Colonic mucosa (tissue), 4 donors: ENCODE measurements at regions not wholly inside any gene's neighbourhood (a gene's known extent, or its start where the extent isn't known, plus 50 kb on each side); places are given as distances from the start of the nearest gene placed in this dataset.

Source experiments
- DNase-seq: peaks from one replicate; pipeline ENCODE4 v3.0.0-alpha.2; 2020
- H3K27ac ChIP-seq: fragments of 200-600 bp; one replicate; pipeline ENCODE4 v1.8.0; 2021
- H3K27me3 ChIP-seq: fragments of 200-600 bp; one replicate; pipeline ENCODE4 v1.8.0; 2021
- H3K36me3 ChIP-seq: fragments of 200-600 bp; one replicate; pipeline ENCODE4 v1.8.0; 2021
- H3K4me1 ChIP-seq: fragments of 200-600 bp; one replicate; pipeline ENCODE4 v1.8.0; 2021; ENCODE audit warnings: mild to moderate bottlenecking
- H3K4me3 ChIP-seq: fragments of 200-600 bp; one replicate; pipeline ENCODE4 v1.8.0; 2021
- H3K9ac ChIP-seq, 2 donors: one replicate each; pipeline ENCODE4 v1.7.0; 2013; ENCODE audit warnings: control low read depth in 2 of 2, low read depth in 2 of 2, low read length in 2 of 2
- H3K9me3 ChIP-seq: fragments of 200-600 bp; one replicate; pipeline ENCODE4 v1.8.0; 2021
- intact Hi-C: fragments of 100-400 bp; cut with DNase I; formaldehyde crosslinking; loops from one replicate; pipeline ENCODE4 v1.14.1; 2022
- TF ChIP-seq, protein P1 (sequence below): fragments of 200-600 bp; IDR thresholded peaks from one replicate; pipeline ENCODE4 v1.8.0; 2022; ENCODE audit warnings: antibody characterized with exemption, mild to moderate bottlenecking
- donor health status: healthy.
- donor health status: DM: no; HTN: no; CAD: no.
- donor health status: DM: no; HTN: no; CAD: no.

- Histone ChIP-seq H3K9ac (no peak overlapping the region), H3K27me3 (no peaks in the 10 kb centered on the region), H3K27ac (no peak overlapping the region), H3K36me3 (no peaks in the 10 kb centered on the region), H3K9me3 (no peaks in the 10 kb centered on the region), H3K4me1 (no peaks in the 10 kb centered on the region), H3K4me3 (no peak overlapping the region)
- TF ChIP-seq, protein P1, sequence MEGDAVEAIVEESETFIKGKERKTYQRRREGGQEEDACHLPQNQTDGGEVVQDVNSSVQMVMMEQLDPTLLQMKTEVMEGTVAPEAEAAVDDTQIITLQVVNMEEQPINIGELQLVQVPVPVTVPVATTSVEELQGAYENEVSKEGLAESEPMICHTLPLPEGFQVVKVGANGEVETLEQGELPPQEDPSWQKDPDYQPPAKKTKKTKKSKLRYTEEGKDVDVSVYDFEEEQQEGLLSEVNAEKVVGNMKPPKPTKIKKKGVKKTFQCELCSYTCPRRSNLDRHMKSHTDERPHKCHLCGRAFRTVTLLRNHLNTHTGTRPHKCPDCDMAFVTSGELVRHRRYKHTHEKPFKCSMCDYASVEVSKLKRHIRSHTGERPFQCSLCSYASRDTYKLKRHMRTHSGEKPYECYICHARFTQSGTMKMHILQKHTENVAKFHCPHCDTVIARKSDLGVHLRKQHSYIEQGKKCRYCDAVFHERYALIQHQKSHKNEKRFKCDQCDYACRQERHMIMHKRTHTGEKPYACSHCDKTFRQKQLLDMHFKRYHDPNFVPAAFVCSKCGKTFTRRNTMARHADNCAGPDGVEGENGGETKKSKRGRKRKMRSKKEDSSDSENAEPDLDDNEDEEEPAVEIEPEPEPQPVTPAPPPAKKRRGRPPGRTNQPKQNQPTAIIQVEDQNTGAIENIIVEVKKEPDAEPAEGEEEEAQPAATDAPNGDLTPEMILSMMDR, result no peak
- DNase-seq, result no peak
- intact Hi-C loops, result no loop called here
Observed at GRCh38 chr2:145625111-145625510, 1105.2 kb upstream of the ZEB2 start.

DNA sequence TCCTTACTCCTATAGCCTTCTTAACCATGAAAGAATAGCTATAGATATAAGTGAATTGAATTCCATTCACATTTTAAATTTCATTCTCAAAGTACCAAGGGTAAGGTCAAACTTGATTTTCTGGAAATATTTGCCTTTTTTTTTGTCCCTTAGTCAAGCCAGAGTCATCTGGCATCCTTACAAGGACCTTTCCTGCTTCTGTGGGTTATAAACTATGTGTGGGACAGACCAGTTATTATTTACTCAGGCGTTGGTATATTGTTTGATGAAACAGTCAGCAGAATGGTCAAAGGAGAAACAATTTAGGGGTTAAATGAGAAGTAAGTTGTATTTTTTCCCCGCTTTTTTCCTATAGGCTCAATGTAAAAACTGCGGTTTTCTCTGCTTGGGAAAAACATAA lies 1103.2 kb upstream of the ZEB2 start:
- DNase-seq, result no peak
- no peaks in the 10 kb centered on the region for H3K36me3 ChIP-seq
- H3K9me3 ChIP-seq, result no peaks in the 10 kb centered on the region
- no peak overlapping the region for H3K9ac ChIP-seq
- TF ChIP-seq, protein P1, result no peak
- no peak overlapping the region for H3K4me3 ChIP-seq
- H3K4me1 ChIP-seq, result no peaks in the 10 kb centered on the region
- intact Hi-C loops, result no loop called here
- no peak overlapping the region for H3K27ac ChIP-seq
- H3K27me3 ChIP-seq, result no peaks in the 10 kb centered on the region

DNA sequence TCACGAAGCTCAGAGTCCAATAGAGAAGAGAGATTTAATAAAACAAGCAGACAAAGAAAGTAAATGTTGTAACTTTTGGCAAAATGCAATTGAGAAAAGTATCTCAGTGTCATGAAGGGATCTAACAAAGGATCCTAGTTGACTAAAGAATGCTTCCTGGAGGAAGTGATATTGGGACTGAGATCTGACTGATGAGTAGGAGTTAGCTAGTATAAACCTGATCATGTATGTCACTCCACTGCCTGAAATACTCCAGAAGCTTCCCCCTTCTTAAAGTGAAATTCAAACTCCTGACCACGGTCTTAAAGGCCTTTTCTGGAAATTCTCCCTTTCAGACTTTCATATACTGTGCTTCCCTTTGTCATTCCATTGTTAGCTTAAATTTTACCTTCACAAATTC lies 1102.4 kb upstream of the ZEB2 start:
- no peak overlapping the region for H3K9ac ChIP-seq
- no peak overlapping the region for H3K4me3 ChIP-seq
- H3K36me3 ChIP-seq, result no peaks in the 10 kb centered on the region
- intact Hi-C loops, result no loop called here
- no peaks in the 10 kb centered on the region for H3K4me1 ChIP-seq
- H3K27ac ChIP-seq, result no peak overlapping the region
- DNase-seq, result no peak
- TF ChIP-seq, protein P1, result no peak
- no peaks in the 10 kb centered on the region for H3K9me3 ChIP-seq
- H3K27me3 ChIP-seq, result no peaks in the 10 kb centered on the region

- Histone ChIP-seq H3K4me3 (no peak overlapping the region), H3K36me3 (no peaks in the 10 kb centered on the region), H3K9ac (no peak overlapping the region), H3K9me3 (no peaks in the 10 kb centered on the region), H3K27me3 (no peaks in the 10 kb centered on the region), H3K4me1 (no peaks in the 10 kb centered on the region), H3K27ac (no peak overlapping the region)
- TF ChIP-seq, protein P1, result no peak
- DNase-seq, result no peak
- intact Hi-C loops, result no loop called here
Observed at GRCh38 chr2:145617906-145618305, 1098.0 kb upstream of the ZEB2 start.

GRCh38 chr2:145617420-145617819 lies 1097.5 kb upstream of the ZEB2 start:
- intact Hi-C loops, result no loop called here
- Histone ChIP-seq H3K4me1 (no peaks in the 10 kb centered on the region), H3K9ac (no peak overlapping the region), H3K9me3 (no peaks in the 10 kb centered on the region), H3K4me3 (no peak overlapping the region), H3K36me3 (no peaks in the 10 kb centered on the region), H3K27ac (no peak overlapping the region), H3K27me3 (no peaks in the 10 kb centered on the region)
- no peak for DNase-seq
- TF ChIP-seq, protein P1, result no peak

DNA sequence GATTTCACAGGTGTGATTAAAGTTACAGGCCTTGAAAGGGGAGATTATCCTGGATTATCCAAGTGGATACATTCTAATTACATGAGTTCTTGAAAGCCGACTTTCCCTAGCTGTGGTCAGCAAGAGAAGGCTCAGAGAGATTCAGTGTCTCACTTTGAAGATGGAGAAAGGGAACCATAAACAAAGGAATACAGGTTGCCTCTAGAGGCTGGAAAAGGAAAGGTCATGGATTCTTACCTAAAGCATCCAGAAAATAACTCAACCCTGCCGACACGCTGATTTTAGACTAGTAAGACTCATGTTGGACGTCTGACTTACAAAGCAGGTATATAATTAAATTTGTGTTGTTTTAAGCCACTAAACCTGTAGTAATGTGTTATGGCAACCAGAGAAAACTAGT lies 1095.7 kb upstream of the ZEB2 start:
- intact Hi-C loops, result no loop called here
- DNase-seq, result no peak
- no peak overlapping the region for H3K9ac ChIP-seq
- no peak overlapping the region for H3K27ac ChIP-seq
- H3K4me3 ChIP-seq, result no peak overlapping the region
- H3K36me3 ChIP-seq, result no peaks in the 10 kb centered on the region
- no peaks in the 10 kb centered on the region for H3K9me3 ChIP-seq
- no peaks in the 10 kb centered on the region for H3K27me3 ChIP-seq
- no peaks in the 10 kb centered on the region for H3K4me1 ChIP-seq
- TF ChIP-seq, protein P1, result no peak
